DOHH2 (cell line): ENCODE measurements at regions not wholly inside any gene's neighbourhood (a gene's known extent, or its start where the extent isn't known, plus 50 kb on each side); places are given as distances from the start of the nearest gene placed in this dataset.

Experiments used
- H3F3A ChIP-seq: fragments of 200-600 bp; sonication (generic), shearing (Covaris generic); 2 replicates; pipeline ENCODE4 v1.6.0; 2016; ENCODE audit warnings: antibody characterized with exemption, mild to moderate bottlenecking; ENCODE audit not compliant: control insufficient read depth, insufficient read depth
- H3K27ac ChIP-seq: fragments of 200-600 bp; sonication (generic); 2 replicates; pipeline ENCODE4 v1.5.1; 2014; ENCODE audit warnings: low read depth, mild to moderate bottlenecking, low read length, moderate library complexity
- H3K27me3 ChIP-seq: fragments of 200-600 bp; sonication (generic); 2 replicates; pipeline ENCODE4 v1.6.1; 2014; ENCODE audit warnings: mild to moderate bottlenecking, low read length, mixed read lengths; ENCODE audit not compliant: control insufficient read depth
- H3K36me3 ChIP-seq: fragments of 200-600 bp; sonication (generic); 2 replicates; pipeline ENCODE4 v1.6.1; 2014; ENCODE audit warnings: mild to moderate bottlenecking, low read length, moderate library complexity, mixed read lengths; ENCODE audit not compliant: control insufficient read depth
- H3K4me1 ChIP-seq: fragments of 200-600 bp; sonication (generic); 2 replicates; pipeline ENCODE4 v1.6.1; 2014; ENCODE audit warnings: mild to moderate bottlenecking, low read length, mixed read lengths; ENCODE audit not compliant: control insufficient read depth
- H3K4me2 ChIP-seq: fragments of 200-600 bp; sonication (generic); 2 replicates; pipeline ENCODE4 v1.6.0; 2014; ENCODE audit warnings: mild to moderate bottlenecking, low read length, moderate library complexity
- H3K4me3 ChIP-seq: fragments of 200-600 bp; sonication (generic); 2 replicates; pipeline ENCODE4 v1.5.1; 2014; ENCODE audit warnings: mild to moderate bottlenecking, low read length, mixed read lengths
- H3K79me2 ChIP-seq: fragments of 200-600 bp; sonication (generic); 2 replicates; pipeline ENCODE4 v1.6.1; 2014; ENCODE audit warnings: mild to moderate bottlenecking, low read length, mixed read lengths; ENCODE audit not compliant: control insufficient read depth
- H3K9me2 ChIP-seq: fragments of 200-600 bp; sonication (generic); replicated peaks from 2 replicates; pipeline ENCODE4 v1.6.1; 2014; ENCODE audit warnings: mild to moderate bottlenecking, low read length, mixed read lengths; ENCODE audit not compliant: control insufficient read depth
- H3K9me3 ChIP-seq: fragments of 200-600 bp; sonication (generic); 2 replicates; pipeline ENCODE4 v1.6.1; 2014; ENCODE audit warnings: antibody characterized with exemption, low read length, mixed read lengths; ENCODE audit not compliant: control insufficient read depth, insufficient read depth
- H4K20me1 ChIP-seq: fragments of 200-600 bp; sonication (generic); 2 replicates; pipeline ENCODE4 v1.6.0; 2014; ENCODE audit warnings: low read depth, mild to moderate bottlenecking, antibody characterized with exemption, low read length, moderate library complexity; ENCODE audit not compliant: control insufficient read depth, insufficient read depth
- CTCF ChIP-seq: fragments of 200-600 bp; sonication (generic); IDR thresholded peaks from one replicate; pipeline ENCODE4 v1.5.1; 2014; ENCODE audit warnings: antibody characterized with exemption, mild to moderate bottlenecking, low read depth, low read length; ENCODE audit not compliant: poor library complexity, severe bottlenecking
- EZH2phosphoT487 ChIP-seq: fragments of 200-600 bp; sonication (generic); IDR thresholded peaks from 2 replicates; pipeline ENCODE4 v1.6.1; 2017; ENCODE audit warnings: borderline replicate concordance, mild to moderate bottlenecking, antibody characterized with exemption, low read length, moderate library complexity, mixed read lengths

GRCh38 chr3:80000022-80000421 is 232.2 kb upstream of the ROBO1 start:
- TF ChIP-seq EZH2phosphoT487, result no peak
- TF ChIP-seq CTCF, result no peak
- Histone ChIP-seq H3K27ac (no peak overlapping the region), H3K4me1 (no peaks in the 10 kb centered on the region), H3K4me3 (no peak overlapping the region), H3F3A (no peaks in the 10 kb centered on the region), H3K9me3 (no peaks in the 10 kb centered on the region), H3K79me2 (no peaks in the 10 kb centered on the region), H3K4me2 (no peak overlapping the region), H3K27me3 (no peaks in the 10 kb centered on the region), H3K9me2 (no peaks in the 10 kb centered on the region), H4K20me1 (no peaks in the 10 kb centered on the region), H3K36me3 (no peaks in the 10 kb centered on the region)

- TF ChIP-seq EZH2phosphoT487 (no peak), CTCF (no peak)
Observed at GRCh38 chr3:79994397-79994796, 226.6 kb upstream of the ROBO1 start.

GRCh38 chr3:79986338-79986737 is 218.5 kb upstream of the ROBO1 start:
- no peaks in the 10 kb centered on the region for H3K79me2 ChIP-seq
- no peak overlapping the region for H3K27ac ChIP-seq
- no peaks in the 10 kb centered on the region for H4K20me1 ChIP-seq
- no peaks in the 10 kb centered on the region for H3K9me3 ChIP-seq
- no peaks in the 10 kb centered on the region for H3K27me3 ChIP-seq
- TF ChIP-seq CTCF, result no peak
- no peak for TF ChIP-seq EZH2phosphoT487
- no peaks in the 10 kb centered on the region for H3K9me2 ChIP-seq
- H3K36me3 ChIP-seq, result no peaks in the 10 kb centered on the region
- no peaks in the 10 kb centered on the region for H3K4me1 ChIP-seq
- no peak overlapping the region for H3K4me3 ChIP-seq
- no peaks in the 10 kb centered on the region for H3F3A ChIP-seq
- no peak overlapping the region for H3K4me2 ChIP-seq

More at GRCh38 chr3:79994397-79994796, 226.6 kb upstream of the ROBO1 start:
- no peaks in the 10 kb centered on the region for H3K4me1 ChIP-seq
- H3K36me3 ChIP-seq, result no peaks in the 10 kb centered on the region
- no peak overlapping the region for H3K4me3 ChIP-seq
- H3K79me2 ChIP-seq, result no peaks in the 10 kb centered on the region
- no peaks in the 10 kb centered on the region for H3K9me3 ChIP-seq
- H3K9me2 ChIP-seq, result no peaks in the 10 kb centered on the region
- no peaks in the 10 kb centered on the region for H3F3A ChIP-seq
- no peak overlapping the region for H3K27ac ChIP-seq
- no peak overlapping the region for H3K4me2 ChIP-seq
- no peaks in the 10 kb centered on the region for H4K20me1 ChIP-seq
- H3K27me3 ChIP-seq, result no peaks in the 10 kb centered on the region

GRCh38 chr3:79985816-79986215 is 218.0 kb upstream of the ROBO1 start:
- no peaks in the 10 kb centered on the region for H3K9me3 ChIP-seq
- H4K20me1 ChIP-seq, result no peaks in the 10 kb centered on the region
- no peak overlapping the region for H3K4me2 ChIP-seq
- H3F3A ChIP-seq, result no peaks in the 10 kb centered on the region
- no peaks in the 10 kb centered on the region for H3K4me1 ChIP-seq
- no peaks in the 10 kb centered on the region for H3K27me3 ChIP-seq
- no peaks in the 10 kb centered on the region for H3K79me2 ChIP-seq
- no peak overlapping the region for H3K27ac ChIP-seq
- H3K36me3 ChIP-seq, result no peaks in the 10 kb centered on the region
- no peak for TF ChIP-seq EZH2phosphoT487
- no peak for TF ChIP-seq CTCF
- H3K9me2 ChIP-seq, result no peaks in the 10 kb centered on the region
- no peak overlapping the region for H3K4me3 ChIP-seq
